ENCODE measurements at regions not wholly inside any gene's neighbourhood (a gene's known extent, or its start where the extent isn't known, plus 50 kb on each side); places are given as distances from the start of the nearest gene placed in this dataset.
"Not testable (repeated sequence)": the region's sequence is repeated elsewhere in the genome, so short reads cannot be mapped to it uniquely, and the experiment has no call there.

DNA sequence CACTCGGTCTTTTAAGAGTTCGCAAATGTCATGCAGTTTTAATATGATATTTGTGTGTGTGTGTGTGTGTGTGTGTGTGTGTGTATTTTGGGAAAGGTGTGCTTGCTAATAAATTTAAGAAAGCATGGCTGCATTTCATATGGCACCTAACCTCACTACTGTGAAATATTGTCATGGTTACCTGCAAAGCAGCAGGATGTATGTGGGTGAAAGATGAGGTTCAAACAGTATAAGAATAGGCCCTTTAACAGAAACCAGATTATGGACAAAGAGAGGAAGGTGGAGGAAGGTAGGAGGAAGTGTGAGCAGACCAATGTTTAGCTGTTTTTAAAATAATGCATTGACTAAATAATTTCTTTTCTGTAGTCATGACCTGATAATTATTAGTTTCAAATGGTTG, 73.5 kb upstream of the CACNA2D1 start:
- no peak overlapping the region for H3K27ac ChIP-seq (ENCODE audit: low read length)
- H3K9me3 ChIP-seq (ENCODE audit: insufficient read depth, low read depth, low read length): no peaks in the 10 kb centered on the region
- H3K36me3 ChIP-seq (ENCODE audit: insufficient read depth, low read depth, low read length): no peaks in the 10 kb centered on the region
- H3K9ac ChIP-seq (ENCODE audit: low read depth, low read length): no peak overlapping the region
- no peaks in the 10 kb centered on the region for H3K27me3 ChIP-seq (ENCODE audit: insufficient read depth, low read length)
- no peaks in the 10 kb centered on the region for H3K4me1 ChIP-seq (ENCODE audit: insufficient read depth, low read length)
- H3K4me3 ChIP-seq (ENCODE audit: low read length): no peak overlapping the region

DNA sequence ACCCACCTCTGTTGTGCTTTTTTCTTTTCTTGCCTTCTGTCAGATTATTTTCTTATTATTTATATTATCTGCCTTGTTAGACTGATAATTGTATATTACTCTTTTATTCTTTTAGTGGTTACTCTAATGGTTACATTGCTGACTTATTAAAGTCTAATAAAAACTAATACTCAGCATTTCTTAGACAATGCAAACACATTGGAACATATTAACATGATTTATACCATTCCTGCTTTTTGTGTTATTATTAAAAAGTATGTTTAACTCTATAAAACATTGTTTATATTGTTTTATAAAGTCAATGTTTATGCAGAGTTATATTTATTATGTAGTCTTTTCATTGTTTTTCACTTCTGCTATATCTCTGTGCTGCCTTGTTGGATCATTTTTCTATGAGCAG, 68.0 kb upstream of the CACNA2D1 start:
- Histone ChIP-seq H3K36me3 (ENCODE audit: insufficient read depth, low read depth, low read length) (no peaks in the 10 kb centered on the region), H3K9ac (ENCODE audit: low read depth, low read length) (no peak overlapping the region), H3K4me1 (ENCODE audit: insufficient read depth, low read length) (no peaks in the 10 kb centered on the region), H3K9me3 (ENCODE audit: insufficient read depth, low read depth, low read length) (no peaks in the 10 kb centered on the region), H3K27me3 (ENCODE audit: insufficient read depth, low read length) (no peaks in the 10 kb centered on the region), H3K27ac (ENCODE audit: low read length) (no peak overlapping the region), H3K4me3 (ENCODE audit: low read length) (no peak overlapping the region)

DNA sequence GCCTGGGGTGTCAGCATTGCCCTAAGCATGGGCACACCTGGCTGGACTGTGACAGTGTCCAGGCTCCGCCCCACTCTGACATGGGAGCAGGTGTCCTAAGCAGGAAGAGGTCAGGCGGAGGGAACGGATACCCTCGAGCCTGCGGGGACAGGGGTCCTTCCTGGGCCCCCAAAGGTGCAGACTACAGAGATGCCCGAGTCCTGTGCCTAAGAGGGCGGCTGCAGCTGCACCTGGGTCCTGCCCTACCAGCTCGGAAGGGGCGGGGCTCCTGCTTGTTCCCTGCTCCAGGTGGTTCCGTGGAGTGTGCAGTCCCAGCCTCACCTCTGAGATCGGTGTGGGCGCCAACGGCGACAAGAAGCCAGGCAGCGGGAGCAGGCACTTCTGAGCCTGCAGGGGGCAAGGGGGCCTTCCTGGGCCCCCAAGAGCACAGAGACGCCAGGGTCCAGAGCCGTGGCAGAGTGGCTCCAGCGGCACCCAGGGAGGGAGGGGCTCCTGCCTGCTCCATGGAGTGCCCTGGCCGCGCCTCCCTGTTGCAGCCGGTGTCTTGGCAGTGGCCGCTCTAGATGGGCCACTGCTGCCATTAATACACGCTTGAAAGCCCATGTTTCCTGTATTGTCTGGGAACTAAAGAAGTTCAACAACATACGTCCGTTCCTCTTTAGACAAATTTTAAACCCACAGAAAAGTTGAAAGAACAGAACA, 64.5 kb upstream of the CACNA2D1 start:
- Histone ChIP-seq H3K9me3 (ENCODE audit: insufficient read depth, low read depth, low read length) (no peaks in the 10 kb centered on the region), H3K9ac (ENCODE audit: low read depth, low read length) (no peak overlapping the region), H3K4me3 (ENCODE audit: low read length) (no peak overlapping the region), H3K27me3 (ENCODE audit: insufficient read depth, low read length) (no peaks in the 10 kb centered on the region), H3K27ac (ENCODE audit: low read length) (no peak overlapping the region), H3K4me1 (ENCODE audit: insufficient read depth, low read length) (peaks cover 4% of the 10 kb centered on the region; the same call in 1 of the 2 replicates), H3K36me3 (ENCODE audit: insufficient read depth, low read depth, low read length) (no peaks in the 10 kb centered on the region)

DNA sequence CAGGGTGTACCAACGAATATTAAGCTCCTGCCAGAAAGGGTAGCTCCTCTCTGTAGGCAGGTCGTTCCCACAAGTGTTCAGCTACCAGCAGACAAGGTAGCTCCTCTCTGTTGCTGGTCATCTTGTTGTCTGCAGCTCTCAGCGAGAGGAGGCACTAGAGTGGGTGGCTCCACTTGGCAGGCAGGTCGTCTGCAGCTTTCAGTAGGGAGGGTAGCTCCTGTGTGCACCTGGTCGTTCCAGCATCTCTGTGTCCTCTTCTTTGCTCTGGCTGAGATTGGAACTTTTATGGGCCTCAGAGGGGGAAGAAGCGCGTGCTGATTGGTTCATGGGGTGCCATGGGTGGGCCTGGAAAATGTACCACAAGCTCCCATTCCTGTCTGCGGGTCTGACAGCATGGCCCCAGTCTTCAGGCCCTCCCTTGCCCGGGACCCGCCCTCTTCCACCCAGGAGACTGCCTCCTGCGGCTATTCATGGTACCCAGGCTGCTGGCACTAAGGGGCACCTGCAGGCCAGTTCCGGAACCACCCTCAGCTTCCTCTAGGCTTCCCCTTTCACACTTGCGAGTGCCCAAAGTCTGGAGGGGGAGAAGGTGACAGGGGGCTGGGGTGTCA, 63.9 kb upstream of the CACNA2D1 start:
- Histone ChIP-seq H3K9me3 (ENCODE audit: insufficient read depth, low read depth, low read length) (no peaks in the 10 kb centered on the region), H3K27me3 (ENCODE audit: insufficient read depth, low read length) (no peaks in the 10 kb centered on the region), H3K4me1 (ENCODE audit: insufficient read depth, low read length) (peaks cover 4% of the 10 kb centered on the region; the same call in 1 of the 2 replicates), H3K27ac (ENCODE audit: low read length) (no peak overlapping the region), H3K9ac (ENCODE audit: low read depth, low read length) (no peak overlapping the region), H3K4me3 (ENCODE audit: low read length) (no peak overlapping the region), H3K36me3 (ENCODE audit: insufficient read depth, low read depth, low read length) (no peaks in the 10 kb centered on the region)

DNA sequence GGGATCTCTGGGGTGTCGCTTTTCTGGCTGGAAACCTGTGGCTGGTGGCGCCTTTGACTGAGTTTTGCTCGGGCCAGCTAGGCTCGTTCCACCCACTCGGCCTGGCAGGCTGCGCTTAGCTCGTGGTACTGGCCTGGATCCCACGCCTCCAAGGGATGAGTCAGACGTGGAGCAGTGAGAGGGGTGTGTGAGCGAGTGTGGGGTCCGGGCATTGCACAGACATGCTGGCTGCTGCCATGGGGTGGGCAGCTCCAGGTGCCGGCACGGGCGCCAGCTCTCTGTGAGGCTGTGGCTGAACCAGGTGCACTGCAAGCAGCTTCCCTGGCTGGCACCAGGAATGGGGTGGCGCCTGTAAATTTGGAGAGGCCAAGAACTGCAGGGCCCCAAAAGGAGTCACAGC, 63.1 kb upstream of the CACNA2D1 start:
- no peak overlapping the region for H3K9ac ChIP-seq (ENCODE audit: low read depth, low read length)
- H3K36me3 ChIP-seq (ENCODE audit: insufficient read depth, low read depth, low read length): no peaks in the 10 kb centered on the region
- peaks cover 4% of the 10 kb centered on the region; the same call in 1 of the 2 replicates for H3K4me1 ChIP-seq (ENCODE audit: insufficient read depth, low read length)
- H3K9me3 ChIP-seq (ENCODE audit: insufficient read depth, low read depth, low read length): no peaks in the 10 kb centered on the region
- no peak overlapping the region for H3K4me3 ChIP-seq (ENCODE audit: low read length)
- no peak overlapping the region for H3K27ac ChIP-seq (ENCODE audit: low read length)
- no peaks in the 10 kb centered on the region for H3K27me3 ChIP-seq (ENCODE audit: insufficient read depth, low read length)

DNA sequence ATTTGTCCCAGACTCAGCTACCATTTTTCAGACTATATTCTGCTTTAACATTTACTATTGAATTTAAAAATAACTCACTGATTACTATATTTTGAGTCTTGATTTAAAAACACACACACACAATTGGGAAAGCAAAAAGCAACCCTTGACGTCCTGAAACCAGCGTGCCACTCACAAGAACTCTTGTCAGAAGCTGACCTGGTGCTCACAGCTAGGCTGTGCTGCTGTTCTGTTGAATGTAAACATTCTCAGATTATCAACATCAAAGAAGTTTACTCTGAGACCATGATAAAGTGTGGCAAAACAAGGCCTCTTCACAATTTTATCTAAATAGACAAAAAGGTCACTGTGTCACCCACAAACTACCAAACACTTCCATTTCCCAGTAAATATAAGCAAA, 62.6 kb upstream of the CACNA2D1 start:
- Histone ChIP-seq H3K27ac (ENCODE audit: low read length) (no peak overlapping the region), H3K36me3 (ENCODE audit: insufficient read depth, low read depth, low read length) (no peaks in the 10 kb centered on the region), H3K9ac (ENCODE audit: low read depth, low read length) (no peak overlapping the region), H3K27me3 (ENCODE audit: insufficient read depth, low read length) (no peaks in the 10 kb centered on the region), H3K9me3 (ENCODE audit: insufficient read depth, low read depth, low read length) (peaks cover under 1% of the 10 kb centered on the region; the same call in 1 of the 2 replicates), H3K4me1 (ENCODE audit: insufficient read depth, low read length) (peaks cover 4% of the 10 kb centered on the region; the same call in 1 of the 2 replicates), H3K4me3 (ENCODE audit: low read length) (no peak overlapping the region)

DNA sequence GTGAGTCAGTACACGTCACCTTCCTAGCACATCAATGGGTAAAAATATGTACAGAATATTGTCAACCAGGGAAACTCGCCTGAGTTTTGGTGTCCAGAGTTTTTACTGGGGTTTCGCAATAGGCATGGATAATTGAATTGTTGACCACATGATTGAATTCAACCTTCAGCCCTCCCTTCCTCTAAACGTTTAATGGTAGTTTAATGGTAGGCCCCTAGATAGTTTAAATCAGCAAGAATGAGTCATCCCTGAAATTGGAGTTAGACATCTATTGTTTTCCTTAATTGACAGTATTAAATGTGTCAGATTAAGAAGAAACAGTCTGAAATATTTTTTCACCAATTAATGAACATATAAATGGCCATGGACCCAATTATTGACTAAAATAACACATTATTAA, 57.8 kb upstream of the CACNA2D1 start:
- Histone ChIP-seq H3K36me3 (ENCODE audit: insufficient read depth, low read depth, low read length) (no peaks in the 10 kb centered on the region), H3K9ac (ENCODE audit: low read depth, low read length) (no peak overlapping the region), H3K27me3 (ENCODE audit: insufficient read depth, low read length) (no peaks in the 10 kb centered on the region)

DNA sequence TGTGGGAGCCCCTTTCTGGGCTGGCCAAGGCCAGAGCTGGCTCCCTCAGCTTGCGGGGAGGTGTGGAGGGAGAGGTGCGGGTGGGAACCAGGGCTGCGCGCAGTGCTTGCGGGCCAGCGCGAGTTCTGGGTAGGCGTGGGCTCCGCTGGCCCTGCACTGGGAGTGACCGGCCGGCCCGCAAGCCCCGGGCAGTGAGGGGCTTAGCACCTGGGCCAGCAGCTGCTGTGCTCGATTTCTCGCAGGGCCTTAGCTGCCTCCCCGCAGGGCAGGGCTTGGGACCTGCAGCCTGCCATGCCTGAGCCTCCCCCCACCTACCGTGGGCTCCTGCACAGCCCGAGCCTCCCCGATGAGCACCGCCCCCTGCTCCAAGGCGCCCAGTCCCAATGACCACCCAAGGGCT, 56.0 kb upstream of the CACNA2D1 start:
- H3K27me3 ChIP-seq (ENCODE audit: insufficient read depth, low read length); H3K4me3 ChIP-seq (ENCODE audit: low read length); H3K9ac ChIP-seq (ENCODE audit: low read depth, low read length); H3K9me3 ChIP-seq (ENCODE audit: insufficient read depth, low read depth, low read length); H3K4me1 ChIP-seq (ENCODE audit: insufficient read depth, low read length); H3K36me3 ChIP-seq (ENCODE audit: insufficient read depth, low read depth, low read length); H3K27ac ChIP-seq (ENCODE audit: low read length): not testable (repeated sequence)

More for the DNA sequence above, 57.8 kb upstream of the CACNA2D1 start:
- Histone ChIP-seq H3K4me3 (ENCODE audit: low read length) (no peak overlapping the region), H3K9me3 (ENCODE audit: insufficient read depth, low read depth, low read length) (peaks cover 5% of the 10 kb centered on the region; the same call in 1 of the 2 replicates), H3K4me1 (ENCODE audit: insufficient read depth, low read length) (peaks cover 4% of the 10 kb centered on the region; the same call in 1 of the 2 replicates), H3K27ac (ENCODE audit: low read length) (no peak overlapping the region)

DNA sequence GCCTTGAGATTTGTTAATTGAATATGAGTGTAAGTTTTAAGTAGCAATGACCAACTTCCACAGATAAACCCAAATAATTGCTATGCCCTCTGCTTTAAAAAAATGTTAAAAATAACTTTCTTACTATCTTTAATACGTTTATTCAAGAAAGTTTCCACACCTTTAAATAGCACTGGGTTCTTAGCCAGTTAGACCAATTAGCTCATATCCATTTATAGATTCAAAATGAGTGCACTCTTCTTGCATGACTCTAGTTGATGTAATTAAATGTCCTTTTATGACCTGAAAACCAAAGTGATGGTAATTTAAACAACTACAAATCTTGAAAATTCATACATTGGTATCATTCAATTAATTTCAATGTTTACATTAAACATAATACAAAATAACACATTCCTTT, 50.8 kb upstream of the CACNA2D1 start:
- Histone ChIP-seq H3K27me3 (ENCODE audit: insufficient read depth, low read length) (no peaks in the 10 kb centered on the region), H3K4me3 (ENCODE audit: low read length) (no peak overlapping the region), H3K9ac (ENCODE audit: low read depth, low read length) (no peak overlapping the region), H3K27ac (ENCODE audit: low read length) (no peak overlapping the region), H3K36me3 (ENCODE audit: insufficient read depth, low read depth, low read length) (no peaks in the 10 kb centered on the region), H3K9me3 (ENCODE audit: insufficient read depth, low read depth, low read length) (no peaks in the 10 kb centered on the region), H3K4me1 (ENCODE audit: insufficient read depth, low read length) (no peaks in the 10 kb centered on the region)

Measured in iPS-20b (cell line).